Astrocyte (in vitro differentiated cells and primary cell): ENCODE measurements at regions not wholly inside any gene's neighbourhood (a gene's known extent, or its start where the extent isn't known, plus 50 kb on each side); places are given as distances from the start of the nearest gene placed in this dataset.

Source experiments
- CTCF ChIP-seq: IDR thresholded peaks from 2 replicates; pipeline ENCODE4 v1.5.1; 2011; ENCODE audit warnings: low read depth, mild to moderate bottlenecking, inconsistent platforms, low read length, moderate library complexity; ENCODE audit not compliant: insufficient read depth
- EZH2 ChIP-seq: IDR thresholded peaks from 2 replicates; pipeline ENCODE4 v1.6.1; 2012; ENCODE audit warnings: mild to moderate bottlenecking, low read length, inconsistent platforms; ENCODE audit not compliant: insufficient read depth

- TF ChIP-seq CTCF (no peak), EZH2 (no peak)
Measured at GRCh38 chr4:58465031-58465430, 1354.8 kb upstream of the IGFBP7 start.
